Ishikawa (cell line): ENCODE measurements at regions not wholly inside any gene's neighbourhood (a gene's known extent, or its start where the extent isn't known, plus 50 kb on each side); places are given as distances from the start of the nearest gene placed in this dataset.

Source experiments
- CEBPB ChIP-seq: IDR thresholded peaks from 2 replicates; pipeline ENCODE4 v1.6.1; 2012
- CREB1 ChIP-seq: IDR thresholded peaks from 2 replicates; pipeline ENCODE4 v1.6.1; 2012; ENCODE audit warnings: low read depth
- EGR1 ChIP-seq: IDR thresholded peaks from 2 replicates; pipeline ENCODE4 v1.6.1; 2012
- EP300 ChIP-seq: IDR thresholded peaks from 2 replicates; pipeline ENCODE4 v1.6.1; 2012; ENCODE audit warnings: borderline replicate concordance
- FOXM1 ChIP-seq: IDR thresholded peaks from 2 replicates; pipeline ENCODE4 v1.6.1; 2012; ENCODE audit warnings: low read depth, borderline replicate concordance
- RAD21 ChIP-seq: IDR thresholded peaks from 2 replicates; pipeline ENCODE4 v1.6.1; 2012; ENCODE audit warnings: low read depth
- TAF1 ChIP-seq: IDR thresholded peaks from 2 replicates; pipeline ENCODE4 v1.6.1; 2012; ENCODE audit warnings: low read depth, mild to moderate bottlenecking
- TF ChIP-seq, protein P1 (sequence below): IDR thresholded peaks from 2 replicates; pipeline ENCODE4 v1.6.1; 2012
- TF ChIP-seq, protein P2 (sequence below): IDR thresholded peaks from 2 replicates; pipeline ENCODE4 v1.6.1; 2012
- TF ChIP-seq, protein P3 (sequence below): IDR thresholded peaks from 2 replicates; pipeline ENCODE4 v1.6.1; 2012; ENCODE audit warnings: low read depth, mild to moderate bottlenecking

DNA sequence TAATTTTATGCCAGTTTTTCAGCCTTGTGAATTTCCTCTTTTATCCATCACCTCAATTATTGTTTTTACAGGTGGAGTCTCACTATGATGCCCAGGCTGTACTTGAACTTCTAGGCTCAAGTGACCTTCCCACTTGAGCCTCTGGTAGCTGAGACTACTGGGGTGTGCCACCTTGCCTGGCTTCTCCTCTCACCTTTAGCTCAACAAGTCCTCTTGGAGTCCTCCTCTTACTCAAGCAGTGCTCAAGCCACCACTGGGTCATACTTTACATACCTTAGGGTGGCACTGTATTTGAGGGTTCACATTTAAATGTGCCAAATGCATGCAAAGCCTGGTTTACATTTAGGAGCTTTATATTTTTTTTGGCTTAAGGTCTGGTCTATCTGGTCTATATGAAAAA, 350.1 kb upstream of the MCTP2 start:
- TF ChIP-seq TAF1 (no peak), EP300 (no peak), CEBPB (no peak), CREB1 (no peak), RAD21 (no peak), EGR1 (no peak), FOXM1 (no peak)
- TF ChIP-seq, protein P1, sequence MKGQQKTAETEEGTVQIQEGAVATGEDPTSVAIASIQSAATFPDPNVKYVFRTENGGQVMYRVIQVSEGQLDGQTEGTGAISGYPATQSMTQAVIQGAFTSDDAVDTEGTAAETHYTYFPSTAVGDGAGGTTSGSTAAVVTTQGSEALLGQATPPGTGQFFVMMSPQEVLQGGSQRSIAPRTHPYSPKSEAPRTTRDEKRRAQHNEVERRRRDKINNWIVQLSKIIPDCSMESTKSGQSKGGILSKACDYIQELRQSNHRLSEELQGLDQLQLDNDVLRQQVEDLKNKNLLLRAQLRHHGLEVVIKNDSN: no peak
- TF ChIP-seq, protein P2, sequence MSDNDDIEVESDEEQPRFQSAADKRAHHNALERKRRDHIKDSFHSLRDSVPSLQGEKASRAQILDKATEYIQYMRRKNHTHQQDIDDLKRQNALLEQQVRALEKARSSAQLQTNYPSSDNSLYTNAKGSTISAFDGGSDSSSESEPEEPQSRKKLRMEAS: no peak
- TF ChIP-seq, protein P3, sequence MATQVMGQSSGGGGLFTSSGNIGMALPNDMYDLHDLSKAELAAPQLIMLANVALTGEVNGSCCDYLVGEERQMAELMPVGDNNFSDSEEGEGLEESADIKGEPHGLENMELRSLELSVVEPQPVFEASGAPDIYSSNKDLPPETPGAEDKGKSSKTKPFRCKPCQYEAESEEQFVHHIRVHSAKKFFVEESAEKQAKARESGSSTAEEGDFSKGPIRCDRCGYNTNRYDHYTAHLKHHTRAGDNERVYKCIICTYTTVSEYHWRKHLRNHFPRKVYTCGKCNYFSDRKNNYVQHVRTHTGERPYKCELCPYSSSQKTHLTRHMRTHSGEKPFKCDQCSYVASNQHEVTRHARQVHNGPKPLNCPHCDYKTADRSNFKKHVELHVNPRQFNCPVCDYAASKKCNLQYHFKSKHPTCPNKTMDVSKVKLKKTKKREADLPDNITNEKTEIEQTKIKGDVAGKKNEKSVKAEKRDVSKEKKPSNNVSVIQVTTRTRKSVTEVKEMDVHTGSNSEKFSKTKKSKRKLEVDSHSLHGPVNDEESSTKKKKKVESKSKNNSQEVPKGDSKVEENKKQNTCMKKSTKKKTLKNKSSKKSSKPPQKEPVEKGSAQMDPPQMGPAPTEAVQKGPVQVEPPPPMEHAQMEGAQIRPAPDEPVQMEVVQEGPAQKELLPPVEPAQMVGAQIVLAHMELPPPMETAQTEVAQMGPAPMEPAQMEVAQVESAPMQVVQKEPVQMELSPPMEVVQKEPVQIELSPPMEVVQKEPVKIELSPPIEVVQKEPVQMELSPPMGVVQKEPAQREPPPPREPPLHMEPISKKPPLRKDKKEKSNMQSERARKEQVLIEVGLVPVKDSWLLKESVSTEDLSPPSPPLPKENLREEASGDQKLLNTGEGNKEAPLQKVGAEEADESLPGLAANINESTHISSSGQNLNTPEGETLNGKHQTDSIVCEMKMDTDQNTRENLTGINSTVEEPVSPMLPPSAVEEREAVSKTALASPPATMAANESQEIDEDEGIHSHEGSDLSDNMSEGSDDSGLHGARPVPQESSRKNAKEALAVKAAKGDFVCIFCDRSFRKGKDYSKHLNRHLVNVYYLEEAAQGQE: no peak
